ENCODE measurements at regions not wholly inside any gene's neighbourhood (a gene's known extent, or its start where the extent isn't known, plus 50 kb on each side); places are given as distances from the start of the nearest gene placed in this dataset.
"Not testable (repeated sequence)": the region's sequence is repeated elsewhere in the genome, so short reads cannot be mapped to it uniquely, and the experiment has no call there.

GRCh38 chr7:136399385-136399784 is 422.2 kb upstream of the MTPN start:
- POLR2A ChIA-PET: no interaction called here

GRCh38 chr7:136392856-136393255 is 415.7 kb upstream of the MTPN start:
- H3K36me3 ChIP-seq (ENCODE audit: control insufficient read depth, insufficient read depth, low read length): no peaks in the 10 kb centered on the region
- H3K4me3 ChIP-seq (ENCODE audit: low read depth, low read length): no peak overlapping the region
- H3K27me3 ChIP-seq (ENCODE audit: control insufficient read depth, insufficient read depth, low read length): no peaks in the 10 kb centered on the region
- CTCF ChIA-PET: no interaction called here
- POLR2A ChIA-PET: no interaction called here
- DNase-seq (ENCODE audit: low read depth): no peak
- TF ChIP-seq CTCF (IDR thresholded peaks at IDR 0.05; ENCODE audit: insufficient read depth, low read depth, low read length): no peak

More at GRCh38 chr7:136399385-136399784, 422.2 kb upstream of the MTPN start:
- TF ChIP-seq CTCF (IDR thresholded peaks at IDR 0.05; ENCODE audit: insufficient read depth, low read depth, low read length): no peak
- no peaks in the 10 kb centered on the region for H3K36me3 ChIP-seq (ENCODE audit: control insufficient read depth, insufficient read depth, low read length)
- CTCF ChIA-PET: no interaction called here
- H3K4me3 ChIP-seq (ENCODE audit: low read depth, low read length): no peak overlapping the region
- H3K27me3 ChIP-seq (ENCODE audit: control insufficient read depth, insufficient read depth, low read length): no peaks in the 10 kb centered on the region
- DNase-seq (ENCODE audit: low read depth): no peak

GRCh38 chr7:136391371-136391770 is 414.2 kb upstream of the MTPN start:
- Histone ChIP-seq H3K36me3 (ENCODE audit: control insufficient read depth, insufficient read depth, low read length) (no peaks in the 10 kb centered on the region), H3K27me3 (ENCODE audit: control insufficient read depth, insufficient read depth, low read length) (no peaks in the 10 kb centered on the region), H3K4me3 (ENCODE audit: low read depth, low read length) (no peak overlapping the region)
- TF ChIP-seq CTCF (IDR thresholded peaks at IDR 0.05; ENCODE audit: insufficient read depth, low read depth, low read length): no peak
- CTCF ChIA-PET: interaction anchor here (1.9 kb wide), 1 partner anchor 15 kb away, joined by 8 read pairs; no protein-coding TSS in a partner anchor
- POLR2A ChIA-PET: no interaction called here
- DNase-seq (ENCODE audit: low read depth): no peak

GRCh38 chr7:136389933-136390332 is 412.8 kb upstream of the MTPN start:
- Histone ChIP-seq H3K27me3 (ENCODE audit: control insufficient read depth, insufficient read depth, low read length) (no peaks in the 10 kb centered on the region), H3K4me3 (ENCODE audit: low read depth, low read length) (no peak overlapping the region), H3K36me3 (ENCODE audit: control insufficient read depth, insufficient read depth, low read length) (no peaks in the 10 kb centered on the region)
- DNase-seq (ENCODE audit: low read depth): no peak
- POLR2A ChIA-PET: no interaction called here
- CTCF ChIA-PET: interaction anchor here (1.9 kb wide), 1 partner anchor 16 kb away, joined by 8 read pairs; no protein-coding TSS in a partner anchor
- no peak for TF ChIP-seq CTCF (IDR thresholded peaks at IDR 0.05; ENCODE audit: insufficient read depth, low read depth, low read length)

GRCh38 chr7:136386876-136387275 is 409.7 kb upstream of the MTPN start:
- Histone ChIP-seq H3K36me3 (ENCODE audit: control insufficient read depth, insufficient read depth, low read length) (no peaks in the 10 kb centered on the region), H3K4me3 (ENCODE audit: low read depth, low read length) (no peak overlapping the region), H3K27me3 (ENCODE audit: control insufficient read depth, insufficient read depth, low read length) (no peaks in the 10 kb centered on the region)
- ChIA-PET POLR2A (no interaction called here), CTCF (no interaction called here)
- no peak for DNase-seq (ENCODE audit: low read depth)
- no peak for TF ChIP-seq CTCF (IDR thresholded peaks at IDR 0.05; ENCODE audit: insufficient read depth, low read depth, low read length)

GRCh38 chr7:136371409-136371808 is 394.2 kb upstream of the MTPN start:
- H3K4me3 ChIP-seq (ENCODE audit: low read depth, low read length); H3K36me3 ChIP-seq (ENCODE audit: control insufficient read depth, insufficient read depth, low read length); H3K27me3 ChIP-seq (ENCODE audit: control insufficient read depth, insufficient read depth, low read length); DNase-seq (ENCODE audit: low read depth); POLR2A ChIA-PET; CTCF ChIA-PET: not testable (repeated sequence)

Data from BJ (cell line).